AG04450 (cell line): ENCODE measurements at regions not wholly inside any gene's neighbourhood (a gene's known extent, or its start where the extent isn't known, plus 50 kb on each side); places are given as distances from the start of the nearest gene placed in this dataset.
"Not testable (repeated sequence)": the region's sequence is repeated elsewhere in the genome, so short reads cannot be mapped to it uniquely, and the experiment has no call there.

ENCODE experiments used
- CTCF ChIA-PET: fragments of 300-600, 350-600 bp; formaldehyde crosslinking; extraction: SDS; loops from one replicate; lab custom pipeline; 2022; ENCODE audit warnings: antibody characterized with exemption, inconsistent platforms; lab: Charles Lee
- POLR2A ChIA-PET: fragments of 350-600 bp; formaldehyde crosslinking; extraction: SDS; loops from one replicate; lab custom pipeline; 2021; ENCODE audit warnings: antibody characterized with exemption, inconsistent platforms; lab: Yijun Ruan, JAX
- DNase-seq: peaks from one replicate; pipeline ENCODE4 v3.0.0-alpha.2; 2011; ENCODE audit warnings: low read depth, low spot score
- H3K27ac ChIP-seq: one replicate; pipeline ENCODE4 v1.5.1; 2012; ENCODE audit warnings: low read depth, low read length, control low read depth
- H3K27me3 ChIP-seq: one replicate; pipeline ENCODE4 v1.6.0; 2012; ENCODE audit warnings: low read length; ENCODE audit not compliant: control insufficient read depth, insufficient read depth
- H3K4me3 ChIP-seq: 2 replicates; pipeline ENCODE4 v1.5.1; 2011; ENCODE audit warnings: mild to moderate bottlenecking, low read depth, low read length, control low read depth
- H3K9me3 ChIP-seq: 2 replicates; pipeline ENCODE4 v1.5.1; 2012; ENCODE audit warnings: low read length; ENCODE audit not compliant: control insufficient read depth, insufficient read depth

DNA sequence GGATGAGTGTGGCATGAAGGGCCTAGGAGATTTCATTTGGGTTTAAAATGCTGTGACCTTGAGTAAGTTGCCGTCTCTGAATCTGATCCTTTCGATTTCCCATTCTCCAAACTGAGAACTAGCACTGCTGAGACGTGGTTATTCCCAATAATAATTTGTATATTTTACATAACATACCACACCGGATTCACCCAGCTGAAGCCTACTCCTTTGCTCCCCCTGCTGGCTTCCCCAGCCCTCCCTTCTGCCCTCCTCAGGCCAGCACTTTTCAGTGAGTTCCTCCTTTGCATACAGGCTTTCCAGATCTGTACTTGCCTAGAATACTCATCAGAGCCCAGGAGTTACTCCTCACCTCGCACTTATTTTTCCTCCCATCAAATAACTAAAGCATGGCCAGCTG, 255.1 kb downstream of the OR4F29 start:
- DNase-seq, H3K27me3 ChIP-seq, POLR2A ChIA-PET, H3K4me3 ChIP-seq, H3K9me3 ChIP-seq, H3K27ac ChIP-seq, CTCF ChIA-PET: not testable (repeated sequence)

DNA sequence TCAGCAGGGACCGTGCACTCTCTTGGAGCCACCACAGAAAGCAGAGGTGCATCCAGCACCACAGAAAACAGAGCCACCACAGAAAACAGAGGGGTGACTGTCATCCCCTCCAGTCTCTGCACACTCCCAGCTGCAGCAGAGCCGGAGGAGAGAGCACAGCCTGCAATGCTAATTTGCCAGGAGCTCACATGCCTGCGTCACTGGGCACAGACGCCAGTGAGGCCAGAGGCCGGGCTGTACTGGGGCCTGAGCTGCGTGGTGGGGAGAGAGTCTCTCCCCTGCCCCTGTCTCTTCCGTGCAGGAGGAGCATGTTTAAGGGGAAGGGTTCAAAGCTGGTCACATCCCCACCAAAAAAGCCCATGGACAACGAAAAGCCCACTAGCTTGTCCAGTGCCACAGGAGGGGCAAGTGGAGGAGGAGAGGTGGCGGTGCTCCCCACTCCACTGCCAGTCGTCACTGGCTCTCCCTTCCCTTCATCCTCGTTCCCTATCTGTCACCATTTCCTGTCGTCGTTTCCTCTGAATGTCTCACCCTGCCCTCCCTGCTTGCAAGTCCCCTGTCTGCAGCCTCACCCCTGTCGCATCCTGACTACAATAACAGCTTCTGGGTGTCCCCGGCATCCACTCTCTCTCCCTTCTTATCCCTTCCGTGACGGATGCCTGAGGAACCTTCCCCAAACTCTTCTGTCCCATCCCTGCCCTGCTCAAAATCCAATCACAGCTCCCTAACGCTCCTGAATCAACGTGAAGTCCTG, 260.0 kb downstream of the OR4F29 start:
- H3K9me3 ChIP-seq, H3K27ac ChIP-seq, H3K27me3 ChIP-seq, DNase-seq, CTCF ChIA-PET, H3K4me3 ChIP-seq, POLR2A ChIA-PET: not testable (repeated sequence)

DNA sequence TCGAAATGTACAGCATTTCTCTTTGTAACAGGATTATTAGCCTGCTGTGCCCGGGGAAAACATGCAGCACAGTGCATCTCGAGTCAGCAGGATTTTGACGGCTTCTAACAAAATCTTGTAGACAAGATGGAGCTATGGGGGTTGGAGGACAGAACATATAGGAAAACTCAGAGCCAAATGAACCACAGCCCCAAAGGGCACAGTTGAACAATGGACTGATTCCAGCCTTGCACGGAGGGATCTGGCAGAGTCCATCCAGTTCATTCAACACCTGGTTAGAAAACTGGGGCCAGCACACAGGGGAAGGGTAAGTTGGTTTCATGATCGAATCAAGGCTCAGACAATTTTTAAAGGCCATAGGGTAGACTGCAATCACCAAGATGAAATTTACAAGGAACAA, 260.8 kb downstream of the OR4F29 start:
- POLR2A ChIA-PET: not testable (repeated sequence)

DNA sequence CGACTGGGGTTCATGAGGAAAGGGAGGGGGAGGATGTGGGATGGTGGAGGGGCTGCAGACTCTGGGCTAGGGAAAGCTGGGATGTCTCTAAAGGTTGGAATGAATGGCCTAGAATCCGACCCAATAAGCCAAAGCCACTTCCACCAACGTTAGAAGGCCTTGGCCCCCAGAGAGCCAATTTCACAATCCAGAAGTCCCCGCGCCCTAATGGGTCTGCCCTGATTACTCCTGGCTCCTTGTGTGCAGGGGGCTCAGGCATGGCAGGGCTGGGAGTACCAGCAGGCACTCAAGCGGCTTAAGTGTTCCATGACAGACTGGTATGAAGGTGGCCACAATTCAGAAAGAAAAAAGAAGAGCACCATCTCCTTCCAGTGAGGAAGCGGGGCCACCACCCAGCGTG, 261.6 kb downstream of the OR4F29 start:
- DNase-seq, POLR2A ChIA-PET, H3K27ac ChIP-seq, CTCF ChIA-PET, H3K4me3 ChIP-seq, H3K27me3 ChIP-seq, H3K9me3 ChIP-seq: not testable (repeated sequence)

More for the DNA sequence above, 260.8 kb downstream of the OR4F29 start:
- H3K27ac ChIP-seq, H3K4me3 ChIP-seq, H3K9me3 ChIP-seq, CTCF ChIA-PET, H3K27me3 ChIP-seq, DNase-seq: not testable (repeated sequence)

DNA sequence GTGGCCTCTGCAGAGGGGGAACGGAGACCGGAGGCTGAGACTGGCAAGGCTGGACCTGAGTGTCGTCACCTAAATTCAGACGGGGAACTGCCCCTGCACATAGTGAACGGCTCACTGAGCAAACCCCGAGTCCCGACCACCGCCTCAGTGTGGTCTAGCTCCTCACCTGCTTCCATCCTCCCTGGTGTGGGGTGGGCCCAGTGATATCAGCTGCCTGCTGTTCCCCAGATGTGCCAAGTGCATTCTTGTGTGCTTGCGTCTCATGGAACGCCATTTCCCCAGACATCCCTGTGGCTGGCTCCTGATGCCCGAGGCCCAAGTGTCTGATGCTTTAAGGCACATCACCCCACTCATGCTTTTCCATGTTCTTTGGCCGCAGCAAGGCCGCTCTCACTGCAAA, 262.2 kb downstream of the OR4F29 start:
- POLR2A ChIA-PET, H3K9me3 ChIP-seq, CTCF ChIA-PET, H3K27ac ChIP-seq, H3K27me3 ChIP-seq, DNase-seq, H3K4me3 ChIP-seq: not testable (repeated sequence)

DNA sequence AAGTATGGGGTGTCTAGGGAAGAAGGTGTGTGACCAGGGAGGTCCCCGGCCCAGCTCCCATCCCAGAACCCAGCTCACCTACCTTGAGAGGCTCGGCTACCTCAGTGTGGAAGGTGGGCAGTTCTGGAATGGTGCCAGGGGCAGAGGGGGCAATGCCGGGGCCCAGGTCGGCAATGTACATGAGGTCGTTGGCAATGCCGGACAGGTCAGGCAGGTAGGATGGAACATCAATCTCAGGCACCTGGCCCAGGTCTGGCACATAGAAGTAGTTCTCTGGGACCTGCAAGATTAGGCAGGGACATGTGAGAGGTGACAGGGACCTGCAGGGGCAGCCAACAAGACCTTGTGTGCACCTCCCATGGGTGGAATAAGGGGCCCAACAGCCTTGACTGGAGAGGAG, 264.2 kb downstream of the OR4F29 start:
- POLR2A ChIA-PET, H3K9me3 ChIP-seq, DNase-seq, CTCF ChIA-PET, H3K27me3 ChIP-seq, H3K4me3 ChIP-seq, H3K27ac ChIP-seq: not testable (repeated sequence)

DNA sequence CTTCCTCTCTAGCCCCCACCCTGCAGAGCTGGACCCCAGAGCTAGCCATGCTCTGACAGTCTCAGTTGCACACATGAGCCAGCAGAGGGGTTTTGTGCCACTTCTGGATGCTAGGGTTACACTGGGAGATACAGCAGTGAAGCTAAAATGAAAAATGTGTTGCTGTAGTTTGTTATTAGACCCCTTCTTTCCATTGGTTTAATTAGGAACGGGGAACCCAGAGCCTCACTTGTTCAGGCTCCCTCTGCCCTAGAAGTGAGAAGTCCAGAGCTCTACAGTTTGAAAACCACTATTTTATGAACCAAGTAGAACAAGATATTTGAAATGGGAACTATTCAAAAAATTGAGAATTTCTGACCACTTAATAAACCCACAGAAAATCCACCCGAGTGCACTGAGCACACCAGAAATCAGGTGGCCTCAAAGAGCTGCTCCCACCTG, 264.8 kb downstream of the OR4F29 start:
- H3K4me3 ChIP-seq, POLR2A ChIA-PET, H3K27me3 ChIP-seq, H3K9me3 ChIP-seq, H3K27ac ChIP-seq, CTCF ChIA-PET, DNase-seq: not testable (repeated sequence)

DNA sequence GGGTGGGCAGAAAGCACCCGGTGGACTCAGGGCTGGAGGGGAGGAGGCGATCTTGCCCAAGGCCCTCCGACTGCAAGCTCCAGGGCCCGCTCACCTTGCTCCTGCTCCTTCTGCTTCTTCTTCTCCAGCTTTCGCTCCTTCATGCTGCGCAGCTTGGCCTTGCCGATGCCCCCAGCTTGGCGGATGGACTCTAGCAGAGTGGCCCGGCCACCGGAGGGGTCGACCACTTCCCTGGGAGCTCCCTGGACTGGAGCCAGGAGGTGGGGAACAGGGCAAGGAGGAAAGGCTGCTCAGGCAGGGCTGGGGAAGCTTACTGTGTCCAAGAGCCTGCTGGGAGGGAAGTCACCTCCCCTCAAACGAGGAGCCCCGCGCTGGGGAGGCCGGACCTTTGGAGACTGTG, 265.3 kb downstream of the OR4F29 start:
- H3K27me3 ChIP-seq, H3K27ac ChIP-seq, DNase-seq, H3K4me3 ChIP-seq, POLR2A ChIA-PET, H3K9me3 ChIP-seq, CTCF ChIA-PET: not testable (repeated sequence)

DNA sequence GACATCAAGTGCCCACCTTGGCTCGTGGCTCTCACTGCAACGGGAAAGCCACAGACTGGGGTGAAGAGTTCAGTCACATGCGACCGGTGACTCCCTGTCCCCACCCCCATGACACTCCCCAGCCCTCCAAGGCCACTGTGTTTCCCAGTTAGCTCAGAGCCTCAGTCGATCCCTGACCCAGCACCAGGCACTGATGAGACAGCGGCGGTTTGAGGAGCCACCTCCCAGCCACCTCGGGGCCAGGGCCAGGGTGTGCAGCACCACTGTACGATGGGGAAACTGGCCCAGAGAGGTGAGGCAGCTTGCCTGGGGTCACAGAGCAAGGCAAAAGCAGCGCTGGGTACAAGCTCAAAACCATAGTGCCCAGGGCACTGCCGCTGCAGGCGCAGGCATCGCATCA, 266.0 kb downstream of the OR4F29 start:
- DNase-seq, H3K27me3 ChIP-seq, CTCF ChIA-PET, H3K4me3 ChIP-seq, H3K27ac ChIP-seq, H3K9me3 ChIP-seq, POLR2A ChIA-PET: not testable (repeated sequence)

DNA sequence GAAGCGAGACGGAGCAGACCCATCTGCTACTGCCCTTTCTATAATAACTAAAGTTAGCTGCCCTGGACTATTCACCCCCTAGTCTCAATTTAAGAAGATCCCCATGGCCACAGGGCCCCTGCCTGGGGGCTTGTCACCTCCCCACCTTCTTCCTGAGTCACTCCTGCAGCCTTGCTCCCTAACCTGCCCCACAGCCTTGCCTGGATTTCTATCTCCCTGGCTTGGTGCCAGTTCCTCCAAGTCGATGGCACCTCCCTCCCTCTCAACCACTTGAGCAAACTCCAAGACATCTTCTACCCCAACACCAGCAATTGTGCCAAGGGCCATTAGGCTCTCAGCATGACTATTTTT, 267.2 kb downstream of the OR4F29 start:
- H3K27ac ChIP-seq, H3K9me3 ChIP-seq, DNase-seq, H3K27me3 ChIP-seq, H3K4me3 ChIP-seq, POLR2A ChIA-PET, CTCF ChIA-PET: not testable (repeated sequence)

DNA sequence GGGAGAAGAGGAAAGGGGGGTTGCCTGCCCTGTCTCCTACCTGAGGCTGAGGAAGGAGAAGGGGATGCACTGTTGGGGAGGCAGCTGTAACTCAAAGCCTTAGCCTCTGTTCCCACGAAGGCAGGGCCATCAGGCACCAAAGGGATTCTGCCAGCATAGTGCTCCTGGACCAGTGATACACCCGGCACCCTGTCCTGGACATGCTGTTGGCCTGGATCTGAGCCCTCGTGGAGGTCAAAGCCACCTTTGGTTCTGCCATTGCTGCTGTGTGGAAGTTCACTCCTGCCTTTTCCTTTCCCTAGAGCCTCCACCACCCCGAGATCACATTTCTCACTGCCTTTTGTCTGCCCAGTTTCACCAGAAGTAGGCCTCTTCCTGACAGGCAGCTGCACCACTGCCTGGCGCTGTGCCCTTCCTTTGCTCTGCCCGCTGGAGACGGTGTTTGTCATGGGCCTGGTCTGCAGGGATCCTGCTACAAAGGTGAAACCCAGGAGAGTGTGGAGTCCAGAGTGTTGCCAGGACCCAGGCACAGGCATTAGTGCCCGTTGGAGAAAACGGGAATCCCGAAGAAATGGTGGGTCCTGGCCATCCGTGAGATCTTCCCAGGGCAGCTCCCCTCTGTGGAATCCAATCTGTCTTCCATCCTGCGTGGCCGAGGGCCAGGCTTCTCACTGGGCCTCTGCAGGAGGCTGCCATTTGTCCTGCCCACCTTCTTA, 267.7 kb downstream of the OR4F29 start:
- H3K4me3 ChIP-seq, H3K27me3 ChIP-seq, DNase-seq, CTCF ChIA-PET, H3K27ac ChIP-seq, POLR2A ChIA-PET, H3K9me3 ChIP-seq: not testable (repeated sequence)

DNA sequence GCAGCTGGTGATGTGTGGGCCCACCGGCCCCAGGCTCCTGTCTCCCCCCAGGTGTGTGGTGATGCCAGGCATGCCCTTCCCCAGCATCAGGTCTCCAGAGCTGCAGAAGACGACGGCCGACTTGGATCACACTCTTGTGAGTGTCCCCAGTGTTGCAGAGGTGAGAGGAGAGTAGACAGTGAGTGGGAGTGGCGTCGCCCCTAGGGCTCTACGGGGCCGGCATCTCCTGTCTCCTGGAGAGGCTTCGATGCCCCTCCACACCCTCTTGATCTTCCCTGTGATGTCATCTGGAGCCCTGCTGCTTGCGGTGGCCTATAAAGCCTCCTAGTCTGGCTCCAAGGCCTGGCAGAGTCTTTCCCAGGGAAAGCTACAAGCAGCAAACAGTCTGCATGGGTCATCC, 268.4 kb downstream of the OR4F29 start:
- POLR2A ChIA-PET, H3K27me3 ChIP-seq: not testable (repeated sequence)

More for the DNA sequence above, 268.4 kb downstream of the OR4F29 start:
- CTCF ChIA-PET, DNase-seq, H3K9me3 ChIP-seq, H3K4me3 ChIP-seq, H3K27ac ChIP-seq: not testable (repeated sequence)
